ENCODE measurements at regions not wholly inside any gene's neighbourhood (a gene's known extent, or its start where the extent isn't known, plus 50 kb on each side); places are given as distances from the start of the nearest gene placed in this dataset.

GRCh38 chr9:108224716-108225115 lies 631.1 kb downstream of the ACTL7B start:
- H3K27me3 ChIP-seq (ENCODE audit: control insufficient read depth in 4 of 4, insufficient read depth in 4 of 4, low read length in 3 of 4): no peaks in the 10 kb centered on the region
- no peak overlapping the region for H3K4me3 ChIP-seq (ENCODE audit: low read depth in 1 of 3, low read length in 3 of 3)
- no peaks in the 10 kb centered on the region for H3K9me3 ChIP-seq (ENCODE audit: control insufficient read depth in 4 of 4, low read length in 3 of 4)
- H3K36me3 ChIP-seq (ENCODE audit: control insufficient read depth in 4 of 4, insufficient read depth in 3 of 4, low read depth in 1 of 4, low read length in 3 of 4): no peaks in the 10 kb centered on the region
- no peak overlapping the region for H3K27ac ChIP-seq (ENCODE audit: low read depth in 1 of 2, low read length in 2 of 2)
- no peak for DNase-seq (ENCODE audit: low spot score)
- TF ChIP-seq RAD21 (IDR thresholded peaks at IDR 0.05) (no peak), EGR1 (IDR thresholded peaks at IDR 0.05; ENCODE audit: low read depth in 2 of 2) (no peak), YY1 (IDR thresholded peaks at IDR 0.05) (no peak), MAX (IDR thresholded peaks at IDR 0.05) (no peak), RXRA (IDR thresholded peaks at IDR 0.05) (no peak), TAF1 (conservative IDR thresholded peaks at IDR 0.05) (no peak), ATF3 (IDR thresholded peaks at IDR 0.05) (no peak), SP1 (IDR thresholded peaks at IDR 0.05) (no peak), FOXA1 (IDR thresholded peaks at IDR 0.05) (no peak)
- TF ChIP-seq, protein P1, sequence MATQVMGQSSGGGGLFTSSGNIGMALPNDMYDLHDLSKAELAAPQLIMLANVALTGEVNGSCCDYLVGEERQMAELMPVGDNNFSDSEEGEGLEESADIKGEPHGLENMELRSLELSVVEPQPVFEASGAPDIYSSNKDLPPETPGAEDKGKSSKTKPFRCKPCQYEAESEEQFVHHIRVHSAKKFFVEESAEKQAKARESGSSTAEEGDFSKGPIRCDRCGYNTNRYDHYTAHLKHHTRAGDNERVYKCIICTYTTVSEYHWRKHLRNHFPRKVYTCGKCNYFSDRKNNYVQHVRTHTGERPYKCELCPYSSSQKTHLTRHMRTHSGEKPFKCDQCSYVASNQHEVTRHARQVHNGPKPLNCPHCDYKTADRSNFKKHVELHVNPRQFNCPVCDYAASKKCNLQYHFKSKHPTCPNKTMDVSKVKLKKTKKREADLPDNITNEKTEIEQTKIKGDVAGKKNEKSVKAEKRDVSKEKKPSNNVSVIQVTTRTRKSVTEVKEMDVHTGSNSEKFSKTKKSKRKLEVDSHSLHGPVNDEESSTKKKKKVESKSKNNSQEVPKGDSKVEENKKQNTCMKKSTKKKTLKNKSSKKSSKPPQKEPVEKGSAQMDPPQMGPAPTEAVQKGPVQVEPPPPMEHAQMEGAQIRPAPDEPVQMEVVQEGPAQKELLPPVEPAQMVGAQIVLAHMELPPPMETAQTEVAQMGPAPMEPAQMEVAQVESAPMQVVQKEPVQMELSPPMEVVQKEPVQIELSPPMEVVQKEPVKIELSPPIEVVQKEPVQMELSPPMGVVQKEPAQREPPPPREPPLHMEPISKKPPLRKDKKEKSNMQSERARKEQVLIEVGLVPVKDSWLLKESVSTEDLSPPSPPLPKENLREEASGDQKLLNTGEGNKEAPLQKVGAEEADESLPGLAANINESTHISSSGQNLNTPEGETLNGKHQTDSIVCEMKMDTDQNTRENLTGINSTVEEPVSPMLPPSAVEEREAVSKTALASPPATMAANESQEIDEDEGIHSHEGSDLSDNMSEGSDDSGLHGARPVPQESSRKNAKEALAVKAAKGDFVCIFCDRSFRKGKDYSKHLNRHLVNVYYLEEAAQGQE (IDR thresholded peaks at IDR 0.05): no peak
- H3K4me1 ChIP-seq (ENCODE audit: control insufficient read depth in 4 of 4, insufficient read depth in 4 of 4, low read length in 3 of 4): no peaks in the 10 kb centered on the region
- 80% methylated on average over 3 of the region's 3 CpGs for WGBS
- no peak overlapping the region for H3K9ac ChIP-seq (ENCODE audit: low read depth in 1 of 2, low read length in 2 of 2)

DNA sequence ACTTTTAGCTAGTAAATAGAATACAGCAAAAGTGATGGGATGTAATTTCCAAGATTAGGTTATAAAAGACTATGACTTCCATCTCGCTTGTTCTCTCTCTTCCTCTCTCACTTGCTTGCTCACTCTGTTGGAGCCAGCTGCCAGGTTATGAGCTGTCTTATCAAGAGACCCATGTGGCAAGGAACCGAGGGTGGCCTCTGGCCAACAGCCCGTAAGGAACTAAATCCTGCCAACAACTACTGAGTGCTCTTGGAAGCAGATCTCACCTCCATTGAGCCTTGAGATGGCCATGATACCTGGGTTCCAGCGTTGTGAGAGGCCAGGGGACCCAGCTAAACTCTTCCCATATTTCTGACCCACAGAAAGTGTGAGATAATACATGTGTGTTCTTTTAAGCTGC lies 636.1 kb downstream of the ACTL7B start:
- Histone ChIP-seq H3K36me3 (ENCODE audit: control insufficient read depth in 4 of 4, insufficient read depth in 3 of 4, low read depth in 1 of 4, low read length in 3 of 4) (no peaks in the 10 kb centered on the region), H3K27ac (ENCODE audit: low read depth in 1 of 2, low read length in 2 of 2) (no peak overlapping the region), H3K4me3 (ENCODE audit: low read depth in 1 of 3, low read length in 3 of 3) (no peak overlapping the region), H3K9me3 (ENCODE audit: control insufficient read depth in 4 of 4, low read length in 3 of 4) (no peaks in the 10 kb centered on the region), H3K9ac (ENCODE audit: low read depth in 1 of 2, low read length in 2 of 2) (no peak overlapping the region), H3K27me3 (ENCODE audit: control insufficient read depth in 4 of 4, insufficient read depth in 4 of 4, low read length in 3 of 4) (no peaks in the 10 kb centered on the region), H3K4me1 (ENCODE audit: control insufficient read depth in 4 of 4, insufficient read depth in 4 of 4, low read length in 3 of 4) (no peaks in the 10 kb centered on the region)
- no peak for DNase-seq (ENCODE audit: low spot score)
- TF ChIP-seq CTCF (IDR thresholded peaks at IDR 0.05; ENCODE audit: low read depth, low read length, missing input control) (no peak), RXRA (IDR thresholded peaks at IDR 0.05) (no peak), HNF4A (conservative IDR thresholded peaks at IDR 0.05) (no peak), NR2F2 (IDR thresholded peaks at IDR 0.05) (no peak), EGR1 (IDR thresholded peaks at IDR 0.05; ENCODE audit: low read depth in 2 of 2) (no peak), ATF3 (IDR thresholded peaks at IDR 0.05) (no peak), SP1 (IDR thresholded peaks at IDR 0.05) (no peak), TAF1 (conservative IDR thresholded peaks at IDR 0.05) (no peak), FOXA2 (IDR thresholded peaks at IDR 0.05) (no peak)
- TF ChIP-seq, protein P1 (IDR thresholded peaks at IDR 0.05): no peak
- 80% methylated on average over 4 of the region's 4 CpGs for WGBS
